Bronchial epithelial cell (primary cell): ENCODE measurements at regions not wholly inside any gene's neighbourhood (a gene's known extent, or its start where the extent isn't known, plus 50 kb on each side); places are given as distances from the start of the nearest gene placed in this dataset.
A peak's percentile ranks its signal among the peaks of the same experiment; 100 is the strongest.

Experiments used
- DNase-seq: peaks from one replicate; pipeline ENCODE4 v3.0.0-alpha.2; 2010; ENCODE audit warnings: low read depth
- FAIRE-seq: peaks from 2 replicates; lab custom pipeline; 2011; peaks lifted over from hg19 to GRCh38; lab: Jason Lieb, UNC
- H3K27me3 ChIP-seq: 2 replicates; pipeline ENCODE4 v1.5.1; 2011; ENCODE audit warnings: low read length; ENCODE audit not compliant: control insufficient read depth, insufficient read depth
- H3K36me3 ChIP-seq: 2 replicates; pipeline ENCODE4 v1.5.1; 2011; ENCODE audit warnings: low read length; ENCODE audit not compliant: control insufficient read depth, insufficient read depth
- H3K4me3 ChIP-seq: 2 replicates; pipeline ENCODE4 v1.5.1; 2011; ENCODE audit warnings: mild to moderate bottlenecking, low read depth, low read length, control low read depth
- CTCF ChIP-seq: IDR thresholded peaks from 2 replicates; pipeline ENCODE4 v1.5.1; 2011; ENCODE audit warnings: mild to moderate bottlenecking, moderate library complexity, low read length, control low read depth, inconsistent platforms; ENCODE audit not compliant: insufficient read depth, severe bottlenecking

GRCh38 chr2:236773206-236773605, 203.6 kb downstream of the ACKR3 start:
- DNase-seq = no peak
- Histone ChIP-seq H3K4me3 (no peak overlapping the region), H3K36me3 (no peaks in the 10 kb centered on the region), H3K27me3 (no peaks in the 10 kb centered on the region)
- no peak for TF ChIP-seq CTCF
- no peak for FAIRE-seq

GRCh38 chr2:236774171-236774570, 204.5 kb downstream of the ACKR3 start:
- H3K4me3 ChIP-seq = no peak overlapping the region
- DNase-seq = no peak
- no peaks in the 10 kb centered on the region for H3K27me3 ChIP-seq
- peak; percentile 88 for FAIRE-seq
- TF ChIP-seq CTCF = no peak
- H3K36me3 ChIP-seq = no peaks in the 10 kb centered on the region

GRCh38 chr2:236775511-236775910, 205.9 kb downstream of the ACKR3 start:
- H3K4me3 ChIP-seq = no peak overlapping the region
- no peak for FAIRE-seq
- H3K27me3 ChIP-seq = no peaks in the 10 kb centered on the region
- no peak for DNase-seq
- H3K36me3 ChIP-seq = no peaks in the 10 kb centered on the region
- no peak for TF ChIP-seq CTCF

- TF ChIP-seq CTCF = no peak
- Histone ChIP-seq H3K36me3 (no peaks in the 10 kb centered on the region), H3K27me3 (no peaks in the 10 kb centered on the region), H3K4me3 (no peak overlapping the region)
- FAIRE-seq (no peak), DNase-seq (no peak)
Measured at GRCh38 chr2:236776206-236776605, 206.6 kb downstream of the ACKR3 start.

- Histone ChIP-seq H3K36me3 (no peaks in the 10 kb centered on the region), H3K27me3 (no peaks in the 10 kb centered on the region), H3K4me3 (no peak overlapping the region)
- FAIRE-seq (no peak), DNase-seq (peak; percentile 96)
- no peak for TF ChIP-seq CTCF
Measured at GRCh38 chr2:236776695-236777251, 207.1 kb downstream of the ACKR3 start.

- H3K4me3 ChIP-seq = no peak overlapping the region
- TF ChIP-seq CTCF = no peak
- DNase-seq = no peak
- no peaks in the 10 kb centered on the region for H3K36me3 ChIP-seq
- no peaks in the 10 kb centered on the region for H3K27me3 ChIP-seq
- no peak for FAIRE-seq
Measured at GRCh38 chr2:236777408-236777807, 207.8 kb downstream of the ACKR3 start.
